ENCODE measurements at regions not wholly inside any gene's neighbourhood (a gene's known extent, or its start where the extent isn't known, plus 50 kb on each side); places are given as distances from the start of the nearest gene placed in this dataset.

DNA sequence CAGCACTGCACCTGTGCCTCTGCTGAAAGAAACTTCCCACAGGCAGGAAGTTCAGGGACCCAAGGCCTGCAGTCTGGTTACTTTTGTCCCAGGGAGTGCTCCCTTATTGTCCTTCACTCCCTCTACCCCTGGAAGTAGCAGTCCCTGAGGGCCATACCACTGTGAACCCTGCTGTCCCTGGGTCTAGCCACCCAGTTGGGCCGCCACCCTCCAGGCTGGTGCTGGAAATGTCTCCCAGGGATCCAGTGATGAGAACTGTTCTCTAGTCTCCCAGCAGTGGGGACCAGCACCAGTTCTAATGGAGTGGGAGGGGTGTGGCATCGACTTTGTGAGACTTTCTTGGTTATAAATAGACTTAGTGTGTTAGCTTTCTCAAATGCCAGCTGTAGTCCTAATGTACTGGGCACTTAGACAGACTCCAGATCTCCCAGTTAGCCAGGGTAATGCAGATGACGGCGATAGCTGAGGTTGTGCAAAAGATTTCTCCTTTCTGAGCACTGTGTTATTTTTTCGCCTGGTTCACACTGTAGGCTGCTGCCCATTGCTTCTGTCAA is 462.5 kb downstream of the CDH26 start:
- H3K9me3 ChIP-seq: no peaks in the 10 kb centered on the region
- no peaks in the 10 kb centered on the region for H3K36me3 ChIP-seq (replicated peaks in 1 of 2; ENCODE audit: control insufficient read depth in 1 of 2, insufficient read depth in 2 of 2, low read length in 1 of 2)
- DNase-seq: no peak
- TF ChIP-seq RCOR1 (IDR thresholded peaks at IDR 0.05; ENCODE audit: low read length) (no peak), RFX5 (IDR thresholded peaks at IDR 0.05; ENCODE audit: low read length) (no peak), EP300 (IDR thresholded peaks at IDR 0.05; ENCODE audit: borderline replicate concordance in 1 of 2, low read depth in 1 of 2, low read length in 1 of 2) (no peak), YY1 (IDR thresholded peaks at IDR 0.05; ENCODE audit: low read depth) (no peak), RXRA (IDR thresholded peaks at IDR 0.05; ENCODE audit: borderline replicate concordance, low read depth) (no peak), SMC3 (IDR thresholded peaks at IDR 0.05; ENCODE audit: low read depth, low read length) (no peak), NRF1 (IDR thresholded peaks at IDR 0.05; ENCODE audit: low read depth, low read length) (no peak), FOSL2 (IDR thresholded peaks at IDR 0.05; ENCODE audit: borderline replicate concordance, low read depth) (no peak)
- TF ChIP-seq, protein P1, sequence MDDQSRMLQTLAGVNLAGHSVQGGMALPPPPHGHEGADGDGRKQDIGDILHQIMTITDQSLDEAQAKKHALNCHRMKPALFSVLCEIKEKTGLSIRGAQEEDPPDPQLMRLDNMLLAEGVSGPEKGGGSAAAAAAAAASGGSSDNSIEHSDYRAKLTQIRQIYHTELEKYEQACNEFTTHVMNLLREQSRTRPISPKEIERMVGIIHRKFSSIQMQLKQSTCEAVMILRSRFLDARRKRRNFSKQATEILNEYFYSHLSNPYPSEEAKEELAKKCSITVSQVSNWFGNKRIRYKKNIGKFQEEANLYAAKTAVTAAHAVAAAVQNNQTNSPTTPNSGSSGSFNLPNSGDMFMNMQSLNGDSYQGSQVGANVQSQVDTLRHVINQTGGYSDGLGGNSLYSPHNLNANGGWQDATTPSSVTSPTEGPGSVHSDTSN (IDR thresholded peaks at IDR 0.05): no peak
- no peak overlapping the region for H3K9ac ChIP-seq
- H3K4me1 ChIP-seq (ENCODE audit: control insufficient read depth in 1 of 2, insufficient read depth in 2 of 2, low read depth in 1 of 2, low read length in 1 of 2): no peaks in the 10 kb centered on the region
- H2AFZ ChIP-seq (ENCODE audit: low read depth): no peak overlapping the region
- CTCF ChIA-PET: interaction anchor here (1.0 kb wide), 1 partner anchor 195 kb away, joined by 3 read pairs; no protein-coding TSS in a partner anchor
- no peak overlapping the region for H3K27ac ChIP-seq (ENCODE audit: low read depth in 2 of 2, low read length in 1 of 2)
- no peaks in the 10 kb centered on the region for H3K9me2 ChIP-seq
- WGBS (ENCODE audit: low lambda C conversion rate): 19% methylated on average over 5 of the region's 5 CpGs
- H3K27me3 ChIP-seq (ENCODE audit: insufficient read depth): no peaks in the 10 kb centered on the region
- H3F3A ChIP-seq (replicated peaks; ENCODE audit: insufficient read depth): no peaks in the 10 kb centered on the region
- H3K79me2 ChIP-seq (ENCODE audit: insufficient read depth): no peaks in the 10 kb centered on the region
- H4K20me1 ChIP-seq (ENCODE audit: insufficient read depth): no peaks in the 10 kb centered on the region
- H3K4me2 ChIP-seq: no peak overlapping the region
- POLR2A ChIA-PET: no interaction called here
- H3K4me3 ChIP-seq (ENCODE audit: low read depth in 2 of 2, low read length in 1 of 2): no peak overlapping the region

DNA sequence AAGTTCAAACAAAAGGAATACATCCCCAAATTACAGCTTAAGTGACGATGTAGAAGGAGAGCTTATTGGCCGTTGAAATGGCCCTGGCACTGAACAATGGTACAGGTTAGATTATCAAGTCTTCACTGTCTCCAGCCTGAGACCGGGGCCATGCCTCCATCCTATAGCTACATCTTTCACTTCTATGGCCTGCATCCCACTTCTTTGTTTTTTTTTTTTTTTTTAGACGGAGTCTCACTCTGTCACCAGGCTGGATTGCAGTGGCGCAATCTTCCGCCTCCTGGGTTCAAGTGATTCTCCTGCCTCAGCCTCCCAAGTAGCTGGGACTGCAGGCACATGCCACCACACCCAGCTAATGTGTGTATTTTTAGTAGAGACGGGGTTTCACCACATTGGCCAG is 464.6 kb downstream of the CDH26 start:
- Histone ChIP-seq H3K4me3 (ENCODE audit: low read depth in 2 of 2, low read length in 1 of 2) (no peak overlapping the region), H3K79me2 (ENCODE audit: insufficient read depth) (no peaks in the 10 kb centered on the region), H3F3A (replicated peaks; ENCODE audit: insufficient read depth) (no peaks in the 10 kb centered on the region), H3K36me3 (replicated peaks in 1 of 2; ENCODE audit: control insufficient read depth in 1 of 2, insufficient read depth in 2 of 2, low read length in 1 of 2) (no peaks in the 10 kb centered on the region), H4K20me1 (ENCODE audit: insufficient read depth) (no peaks in the 10 kb centered on the region), H3K27ac (ENCODE audit: low read depth in 2 of 2, low read length in 1 of 2) (no peak overlapping the region), H3K9me3 (no peaks in the 10 kb centered on the region), H3K9ac (no peak overlapping the region), H3K4me1 (ENCODE audit: control insufficient read depth in 1 of 2, insufficient read depth in 2 of 2, low read depth in 1 of 2, low read length in 1 of 2) (no peaks in the 10 kb centered on the region), H3K27me3 (ENCODE audit: insufficient read depth) (no peaks in the 10 kb centered on the region), H2AFZ (ENCODE audit: low read depth) (no peak overlapping the region), H3K4me2 (no peak overlapping the region), H3K9me2 (no peaks in the 10 kb centered on the region)
- WGBS (ENCODE audit: low lambda C conversion rate): 47% methylated on average over 7 of the region's 7 CpGs
- DNase-seq: no peak
- ChIA-PET POLR2A (no interaction called here), CTCF (interaction anchor here (0.6 to 1.0 kb wide), 2 partner anchors 212 to 420 kb away, joined by 3 read pairs; no protein-coding TSS in a partner anchor)
- TF ChIP-seq NFIC (IDR thresholded peaks at IDR 0.05; ENCODE audit: borderline replicate concordance) (no peak), FOXJ3 (CRISPR knock-in tag; IDR thresholded peaks at IDR 0.05) (no peak), RXRA (IDR thresholded peaks at IDR 0.05; ENCODE audit: borderline replicate concordance, low read depth) (no peak), MEF2A (IDR thresholded peaks at IDR 0.05; ENCODE audit: borderline replicate concordance, low read depth) (no peak), EP300 (IDR thresholded peaks at IDR 0.05; ENCODE audit: borderline replicate concordance in 1 of 2, low read depth in 1 of 2, low read length in 1 of 2) (no peak)
- TF ChIP-seq, protein P2, sequence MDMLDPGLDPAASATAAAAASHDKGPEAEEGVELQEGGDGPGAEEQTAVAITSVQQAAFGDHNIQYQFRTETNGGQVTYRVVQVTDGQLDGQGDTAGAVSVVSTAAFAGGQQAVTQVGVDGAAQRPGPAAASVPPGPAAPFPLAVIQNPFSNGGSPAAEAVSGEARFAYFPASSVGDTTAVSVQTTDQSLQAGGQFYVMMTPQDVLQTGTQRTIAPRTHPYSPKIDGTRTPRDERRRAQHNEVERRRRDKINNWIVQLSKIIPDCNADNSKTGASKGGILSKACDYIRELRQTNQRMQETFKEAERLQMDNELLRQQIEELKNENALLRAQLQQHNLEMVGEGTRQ (IDR thresholded peaks at IDR 0.05; ENCODE audit: borderline replicate concordance, low read depth, low read length): no peak
- TF ChIP-seq, protein P3, sequence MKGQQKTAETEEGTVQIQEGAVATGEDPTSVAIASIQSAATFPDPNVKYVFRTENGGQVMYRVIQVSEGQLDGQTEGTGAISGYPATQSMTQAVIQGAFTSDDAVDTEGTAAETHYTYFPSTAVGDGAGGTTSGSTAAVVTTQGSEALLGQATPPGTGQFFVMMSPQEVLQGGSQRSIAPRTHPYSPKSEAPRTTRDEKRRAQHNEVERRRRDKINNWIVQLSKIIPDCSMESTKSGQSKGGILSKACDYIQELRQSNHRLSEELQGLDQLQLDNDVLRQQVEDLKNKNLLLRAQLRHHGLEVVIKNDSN (IDR thresholded peaks at IDR 0.05; ENCODE audit: borderline replicate concordance, low read depth): no peak

All from SK-N-SH (cell line).